ENCODE measurements at regions not wholly inside any gene's neighbourhood (a gene's known extent, or its start where the extent isn't known, plus 50 kb on each side); places are given as distances from the start of the nearest gene placed in this dataset.
"Not testable (repeated sequence)": the region's sequence is repeated elsewhere in the genome, so short reads cannot be mapped to it uniquely, and the experiment has no call there.

DNA sequence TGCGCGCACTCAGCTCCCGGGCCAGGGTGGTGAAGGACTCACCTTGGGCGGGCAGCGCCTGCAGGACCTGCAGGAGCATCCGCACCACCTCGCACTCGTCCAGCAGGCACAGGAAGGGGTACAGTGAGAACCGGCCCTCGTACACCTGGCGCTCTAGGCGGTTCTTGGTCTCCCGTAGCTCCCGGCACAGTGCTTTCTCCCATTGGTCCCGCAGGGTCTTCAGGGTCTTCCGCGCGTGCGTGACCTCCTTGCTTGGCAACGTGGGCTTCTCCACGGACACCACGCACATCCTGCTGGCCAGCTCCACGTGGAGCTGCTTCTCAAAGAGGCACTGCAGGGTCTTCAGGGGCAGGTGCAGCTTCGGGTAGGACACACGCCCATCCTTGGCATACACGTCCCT, 74.1 kb upstream of the MED13 start:
- Histone ChIP-seq H3K4me1 (ENCODE audit: control insufficient read depth in 2 of 2, insufficient read depth in 2 of 2, low read length in 2 of 2) (peaks cover 0 to 3% of the 10 kb centered on the region in 2 donors), H3K27me3 (ENCODE audit: control insufficient read depth in 2 of 2, insufficient read depth in 2 of 2, low read length in 2 of 2) (peaks cover 0 to 2% of the 10 kb centered on the region in 2 donors), H3K9me3 (ENCODE audit: control insufficient read depth in 2 of 2, low read length in 2 of 2) (no peaks in the 10 kb centered on the region), H3K36me3 (ENCODE audit: control insufficient read depth in 2 of 2, insufficient read depth in 2 of 2, low read length in 2 of 2) (no peaks in the 10 kb centered on the region), H3K27ac (ENCODE audit: low read depth in 2 of 2, low read length in 2 of 2) (no peak overlapping the region), H3K4me3 (ENCODE audit: low read length in 2 of 2) (no peak overlapping the region), H3K9ac (ENCODE audit: low read depth in 1 of 2, low read length in 2 of 2) (no peak overlapping the region)

DNA sequence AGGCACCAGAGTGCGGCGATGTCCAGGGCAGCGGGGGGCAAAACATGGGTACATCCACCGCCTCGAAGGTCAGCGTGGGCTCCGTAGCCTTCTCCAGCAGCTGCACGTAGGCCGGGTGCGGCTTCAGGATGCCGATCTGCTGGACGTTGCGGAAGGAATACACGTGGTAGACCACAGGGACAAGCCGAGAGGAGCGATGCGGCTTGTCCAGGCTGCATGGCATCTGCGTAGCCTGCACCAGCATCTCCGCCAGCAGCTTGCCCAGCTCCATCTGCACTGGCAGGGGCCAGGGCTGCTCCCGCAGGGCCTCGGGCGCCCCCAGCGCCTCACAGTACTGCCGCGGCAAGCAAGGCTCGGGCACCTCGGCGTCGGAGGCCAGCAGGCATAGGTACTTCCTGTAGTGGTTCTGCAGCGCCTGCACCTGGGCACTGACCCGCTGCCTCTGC, 73.6 kb upstream of the MED13 start:
- H3K4me3 ChIP-seq (ENCODE audit: low read length in 2 of 2); H3K27me3 ChIP-seq (ENCODE audit: control insufficient read depth in 2 of 2, insufficient read depth in 2 of 2, low read length in 2 of 2); H3K9ac ChIP-seq (ENCODE audit: low read depth in 1 of 2, low read length in 2 of 2): not testable (repeated sequence)

DNA sequence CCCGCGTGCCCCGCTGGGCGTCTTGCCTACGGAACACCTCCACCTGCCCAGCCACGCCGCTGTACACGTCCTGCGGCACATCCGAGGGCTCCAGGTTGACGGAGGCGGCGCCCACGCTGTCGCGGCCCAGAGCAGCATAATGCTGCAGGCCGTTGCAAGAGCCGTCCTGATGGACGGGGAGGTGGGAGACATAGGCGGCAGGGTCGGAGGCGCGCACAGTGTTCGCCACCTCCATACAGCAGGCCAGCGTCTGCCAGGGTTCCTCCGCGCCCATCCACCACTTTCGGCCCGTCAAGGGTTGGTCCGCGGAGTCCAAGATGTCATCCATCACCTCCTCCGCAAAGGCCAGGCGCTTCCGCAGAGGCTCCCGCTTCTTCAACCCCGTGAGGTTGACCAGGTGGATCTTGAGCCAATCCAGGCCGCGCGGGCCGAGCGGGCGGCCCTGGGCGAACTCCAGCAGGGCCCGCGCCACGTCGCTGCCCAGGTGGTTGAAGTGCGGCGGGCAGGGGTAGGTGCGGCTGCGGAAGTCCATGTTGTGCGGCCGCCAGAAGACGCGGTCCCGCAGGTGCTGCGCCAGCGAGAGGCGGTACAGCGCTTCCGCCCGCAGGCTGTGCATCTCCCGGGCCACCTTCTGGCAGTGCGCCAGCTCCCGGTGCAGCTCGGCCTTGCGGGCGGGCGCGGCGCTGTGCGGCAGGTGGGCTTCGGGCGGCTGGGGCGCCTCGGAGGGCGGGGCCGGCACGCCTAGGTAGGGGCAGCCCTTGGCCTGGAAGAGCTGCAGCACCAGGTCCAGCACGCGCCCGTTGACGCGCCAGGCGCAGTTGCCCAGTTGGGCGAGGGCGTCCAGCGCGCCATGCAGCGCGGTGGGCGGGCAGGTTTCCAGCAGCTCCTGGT, 72.9 kb upstream of the MED13 start:
- not testable (repeated sequence) for H3K4me1 ChIP-seq (ENCODE audit: control insufficient read depth in 2 of 2, insufficient read depth in 2 of 2, low read length in 2 of 2); H3K9me3 ChIP-seq (ENCODE audit: control insufficient read depth in 2 of 2, low read length in 2 of 2); H3K27ac ChIP-seq (ENCODE audit: low read depth in 2 of 2, low read length in 2 of 2); H3K4me3 ChIP-seq (ENCODE audit: low read length in 2 of 2); H3K27me3 ChIP-seq (ENCODE audit: control insufficient read depth in 2 of 2, insufficient read depth in 2 of 2, low read length in 2 of 2); H3K9ac ChIP-seq (ENCODE audit: low read depth in 1 of 2, low read length in 2 of 2); H3K36me3 ChIP-seq (ENCODE audit: control insufficient read depth in 2 of 2, insufficient read depth in 2 of 2, low read length in 2 of 2)

More for the DNA sequence above, 73.6 kb upstream of the MED13 start:
- H3K9me3 ChIP-seq (ENCODE audit: control insufficient read depth in 2 of 2, low read length in 2 of 2); H3K4me1 ChIP-seq (ENCODE audit: control insufficient read depth in 2 of 2, insufficient read depth in 2 of 2, low read length in 2 of 2); H3K36me3 ChIP-seq (ENCODE audit: control insufficient read depth in 2 of 2, insufficient read depth in 2 of 2, low read length in 2 of 2); H3K27ac ChIP-seq (ENCODE audit: low read depth in 2 of 2, low read length in 2 of 2): not testable (repeated sequence)

DNA sequence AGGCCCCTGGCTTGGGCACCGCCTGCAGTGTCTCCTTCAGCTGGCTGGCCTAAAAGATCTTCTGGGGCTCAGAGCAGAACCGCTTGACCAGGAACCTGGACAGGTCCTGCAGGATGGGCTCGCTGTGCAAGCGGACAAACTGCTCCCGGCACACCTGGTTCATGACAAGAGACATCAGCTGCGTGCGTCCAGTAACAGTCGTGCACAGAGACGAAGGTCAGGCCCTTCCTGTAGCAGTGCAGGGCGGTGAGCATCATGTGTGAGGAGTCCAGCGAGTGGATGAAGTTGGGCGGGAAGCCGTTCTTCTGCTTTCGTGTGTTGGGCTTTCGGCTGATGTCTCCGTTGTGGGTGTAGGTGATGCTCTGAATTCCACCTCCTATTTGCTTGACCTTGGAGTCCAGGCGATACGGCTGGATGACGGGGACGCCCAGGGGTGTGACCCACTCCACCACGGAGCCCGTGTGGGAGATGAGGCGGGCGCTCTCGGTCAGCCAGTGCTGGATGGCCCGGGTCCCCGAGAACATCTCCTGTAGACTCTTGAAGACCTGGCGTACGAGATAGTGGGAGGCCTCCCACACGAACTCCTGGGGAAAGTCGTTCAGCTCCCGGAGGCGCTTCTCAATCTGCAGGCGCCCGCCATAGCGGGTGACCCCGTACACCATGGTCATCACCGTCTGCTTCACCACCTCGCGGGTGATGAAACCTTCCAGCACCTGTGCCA, 72.1 kb upstream of the MED13 start:
- H3K27me3 ChIP-seq (ENCODE audit: control insufficient read depth in 2 of 2, insufficient read depth in 2 of 2, low read length in 2 of 2); H3K9me3 ChIP-seq (ENCODE audit: control insufficient read depth in 2 of 2, low read length in 2 of 2); H3K4me3 ChIP-seq (ENCODE audit: low read length in 2 of 2); H3K36me3 ChIP-seq (ENCODE audit: control insufficient read depth in 2 of 2, insufficient read depth in 2 of 2, low read length in 2 of 2); H3K9ac ChIP-seq (ENCODE audit: low read depth in 1 of 2, low read length in 2 of 2); H3K4me1 ChIP-seq (ENCODE audit: control insufficient read depth in 2 of 2, insufficient read depth in 2 of 2, low read length in 2 of 2); H3K27ac ChIP-seq (ENCODE audit: low read depth in 2 of 2, low read length in 2 of 2): not testable (repeated sequence)

DNA sequence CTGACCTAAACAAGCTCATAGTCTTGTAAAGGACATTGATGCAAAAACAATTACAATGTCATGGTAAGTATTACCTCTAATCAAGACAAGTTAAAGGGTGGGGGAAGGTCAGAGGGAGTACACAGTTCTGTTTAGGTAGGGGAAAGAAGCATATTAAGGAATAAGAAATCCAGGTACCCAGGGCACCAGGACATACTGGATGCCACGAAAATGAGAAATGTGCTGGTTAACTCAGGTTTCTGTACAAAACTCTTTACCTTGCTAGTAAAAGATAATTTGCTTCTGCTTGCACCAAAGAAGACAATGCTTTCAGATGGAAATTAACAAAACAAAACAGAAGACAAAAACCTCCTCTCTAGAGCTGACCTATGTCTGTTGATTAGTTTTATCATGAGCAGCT, 70.7 kb upstream of the MED13 start:
- H3K27ac ChIP-seq (ENCODE audit: low read depth in 2 of 2, low read length in 2 of 2), result no peak overlapping the region
- H3K4me3 ChIP-seq (ENCODE audit: low read length in 2 of 2), result no peak overlapping the region
- H3K27me3 ChIP-seq (ENCODE audit: control insufficient read depth in 2 of 2, insufficient read depth in 2 of 2, low read length in 2 of 2), result peaks cover 0 to 2% of the 10 kb centered on the region in 2 donors
- H3K9ac ChIP-seq (ENCODE audit: low read depth in 1 of 2, low read length in 2 of 2), result no peak overlapping the region
- peaks cover 0 to 2% of the 10 kb centered on the region in 2 donors for H3K4me1 ChIP-seq (ENCODE audit: control insufficient read depth in 2 of 2, insufficient read depth in 2 of 2, low read length in 2 of 2)
- H3K36me3 ChIP-seq (ENCODE audit: control insufficient read depth in 2 of 2, insufficient read depth in 2 of 2, low read length in 2 of 2), result no peaks in the 10 kb centered on the region
- H3K9me3 ChIP-seq (ENCODE audit: control insufficient read depth in 2 of 2, low read length in 2 of 2), result no peaks in the 10 kb centered on the region

DNA sequence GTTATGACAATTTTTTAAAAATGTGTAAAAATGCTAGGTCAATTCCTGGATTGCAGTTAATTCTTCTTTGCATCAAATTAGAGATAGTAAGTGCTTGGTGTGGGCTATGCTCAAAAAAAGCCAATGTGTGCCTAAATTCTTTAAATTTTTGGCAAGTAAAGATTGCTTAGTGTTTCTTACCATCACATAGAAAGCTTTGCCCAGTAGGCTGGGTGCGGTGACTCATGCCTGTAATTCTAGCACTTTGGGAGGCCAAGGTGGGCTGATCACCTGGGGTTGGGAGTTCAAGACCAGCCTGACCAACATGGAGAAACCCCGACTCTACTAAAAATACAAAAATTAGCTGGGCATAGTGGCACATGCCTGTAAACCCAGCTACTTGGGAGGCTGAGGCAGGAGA, 70.0 kb upstream of the MED13 start:
- H3K4me3 ChIP-seq (ENCODE audit: low read length in 2 of 2); H3K27me3 ChIP-seq (ENCODE audit: control insufficient read depth in 2 of 2, insufficient read depth in 2 of 2, low read length in 2 of 2); H3K4me1 ChIP-seq (ENCODE audit: control insufficient read depth in 2 of 2, insufficient read depth in 2 of 2, low read length in 2 of 2); H3K9ac ChIP-seq (ENCODE audit: low read depth in 1 of 2, low read length in 2 of 2); H3K36me3 ChIP-seq (ENCODE audit: control insufficient read depth in 2 of 2, insufficient read depth in 2 of 2, low read length in 2 of 2); H3K27ac ChIP-seq (ENCODE audit: low read depth in 2 of 2, low read length in 2 of 2); H3K9me3 ChIP-seq (ENCODE audit: control insufficient read depth in 2 of 2, low read length in 2 of 2): not testable (repeated sequence)

DNA sequence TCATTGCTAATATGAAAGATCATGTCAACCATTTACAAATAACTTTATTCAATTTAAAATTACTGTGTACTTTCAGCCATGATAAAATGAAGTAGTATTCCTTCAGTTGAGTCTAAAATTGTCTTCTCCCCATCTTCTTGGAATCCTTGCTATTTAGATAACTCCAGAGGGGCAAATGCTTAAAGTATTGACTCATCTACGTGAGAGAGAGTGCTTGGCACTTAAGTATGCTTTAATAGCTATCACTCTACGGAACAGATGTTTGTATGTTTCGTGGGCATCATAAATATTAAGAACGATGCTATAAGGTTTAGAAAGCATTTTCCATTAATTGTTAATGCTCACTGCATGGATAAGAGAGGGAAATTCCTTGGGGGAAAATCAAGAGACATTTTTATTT, 69.3 kb upstream of the MED13 start:
- Histone ChIP-seq H3K36me3 (ENCODE audit: control insufficient read depth in 2 of 2, insufficient read depth in 2 of 2, low read length in 2 of 2) (no peaks in the 10 kb centered on the region), H3K9ac (ENCODE audit: low read depth in 1 of 2, low read length in 2 of 2) (no peak overlapping the region), H3K27me3 (ENCODE audit: control insufficient read depth in 2 of 2, insufficient read depth in 2 of 2, low read length in 2 of 2) (peaks cover 0 to 2% of the 10 kb centered on the region in 2 donors), H3K9me3 (ENCODE audit: control insufficient read depth in 2 of 2, low read length in 2 of 2) (no peaks in the 10 kb centered on the region), H3K4me3 (ENCODE audit: low read length in 2 of 2) (no peak overlapping the region), H3K4me1 (ENCODE audit: control insufficient read depth in 2 of 2, insufficient read depth in 2 of 2, low read length in 2 of 2) (no peaks in the 10 kb centered on the region), H3K27ac (ENCODE audit: low read depth in 2 of 2, low read length in 2 of 2) (no peak overlapping the region)

DNA sequence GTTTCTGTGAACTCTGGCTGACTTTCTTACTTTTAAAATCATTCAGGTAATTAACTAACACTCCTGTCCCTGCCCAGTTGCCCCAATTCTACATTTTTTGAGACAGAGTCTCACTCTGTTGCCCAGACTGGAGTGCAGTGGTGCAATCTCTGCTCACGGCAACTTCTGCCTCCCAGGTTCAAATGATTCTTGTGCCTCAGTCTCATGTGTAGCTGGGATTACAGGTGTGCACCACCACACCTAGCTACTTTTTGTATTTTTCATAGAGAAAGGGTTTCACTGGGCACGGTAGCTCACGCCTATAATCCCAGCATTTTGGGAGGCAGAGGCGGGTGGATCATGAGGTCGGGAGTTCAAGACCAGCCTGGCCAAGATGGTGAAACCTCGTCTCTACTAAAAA, 66.2 kb upstream of the MED13 start:
- not testable (repeated sequence) for H3K27me3 ChIP-seq (ENCODE audit: control insufficient read depth in 2 of 2, insufficient read depth in 2 of 2, low read length in 2 of 2); H3K4me3 ChIP-seq (ENCODE audit: low read length in 2 of 2); H3K4me1 ChIP-seq (ENCODE audit: control insufficient read depth in 2 of 2, insufficient read depth in 2 of 2, low read length in 2 of 2); H3K9me3 ChIP-seq (ENCODE audit: control insufficient read depth in 2 of 2, low read length in 2 of 2); H3K9ac ChIP-seq (ENCODE audit: low read depth in 1 of 2, low read length in 2 of 2); H3K27ac ChIP-seq (ENCODE audit: low read depth in 2 of 2, low read length in 2 of 2); H3K36me3 ChIP-seq (ENCODE audit: control insufficient read depth in 2 of 2, insufficient read depth in 2 of 2, low read length in 2 of 2)

DNA sequence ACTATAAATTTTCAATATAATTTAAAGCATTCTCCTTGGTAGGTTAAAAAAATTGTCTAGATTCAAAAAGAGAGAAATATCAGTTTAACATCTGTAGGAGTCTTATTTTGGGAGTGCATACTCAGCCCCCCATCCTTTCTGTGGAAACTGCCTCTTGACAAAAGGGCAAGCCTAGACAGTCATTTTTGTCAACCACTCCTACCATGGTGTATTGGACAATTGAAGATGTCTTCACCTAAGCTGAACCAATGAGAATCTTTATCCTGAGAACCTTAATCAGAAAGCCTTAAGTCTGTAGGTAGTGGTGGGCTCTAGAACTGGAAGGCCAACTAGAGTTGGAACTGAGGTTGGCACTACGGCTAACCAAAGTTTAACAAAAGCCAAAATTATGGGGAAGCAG, 65.7 kb upstream of the MED13 start:
- Histone ChIP-seq H3K36me3 (ENCODE audit: control insufficient read depth in 2 of 2, insufficient read depth in 2 of 2, low read length in 2 of 2) (no peaks in the 10 kb centered on the region), H3K27ac (ENCODE audit: low read depth in 2 of 2, low read length in 2 of 2) (no peak overlapping the region), H3K27me3 (ENCODE audit: control insufficient read depth in 2 of 2, insufficient read depth in 2 of 2, low read length in 2 of 2) (no peaks in the 10 kb centered on the region), H3K9me3 (ENCODE audit: control insufficient read depth in 2 of 2, low read length in 2 of 2) (no peaks in the 10 kb centered on the region), H3K9ac (ENCODE audit: low read depth in 1 of 2, low read length in 2 of 2) (no peak overlapping the region), H3K4me3 (ENCODE audit: low read length in 2 of 2) (no peak overlapping the region), H3K4me1 (ENCODE audit: control insufficient read depth in 2 of 2, insufficient read depth in 2 of 2, low read length in 2 of 2) (no peaks in the 10 kb centered on the region)

DNA sequence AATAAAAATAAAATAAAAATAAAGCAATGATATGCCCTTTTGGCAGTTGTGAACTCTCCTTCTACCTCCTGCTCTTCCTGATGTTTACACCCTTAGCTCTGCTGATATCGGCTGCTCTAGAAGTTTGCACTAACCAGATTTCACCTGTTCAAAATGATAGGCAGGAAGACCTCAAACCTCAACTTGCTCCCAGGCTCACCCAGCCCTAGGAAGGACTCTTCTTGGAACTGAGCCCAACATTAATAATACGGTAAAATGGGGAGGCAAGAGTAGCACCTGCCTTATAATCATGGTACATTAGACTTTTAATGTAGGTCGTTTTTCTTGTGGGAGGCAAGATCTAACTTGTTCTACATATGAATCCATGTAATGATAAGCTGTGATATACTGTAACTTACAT, 61.2 kb upstream of the MED13 start:
- Histone ChIP-seq H3K4me1 (ENCODE audit: control insufficient read depth in 2 of 2, insufficient read depth in 2 of 2, low read length in 2 of 2) (peaks cover 2 to 5% of the 10 kb centered on the region in 2 donors), H3K9ac (ENCODE audit: low read depth in 1 of 2, low read length in 2 of 2) (no peak overlapping the region), H3K27ac (ENCODE audit: low read depth in 2 of 2, low read length in 2 of 2) (no peak overlapping the region), H3K27me3 (ENCODE audit: control insufficient read depth in 2 of 2, insufficient read depth in 2 of 2, low read length in 2 of 2) (no peaks in the 10 kb centered on the region), H3K36me3 (ENCODE audit: control insufficient read depth in 2 of 2, insufficient read depth in 2 of 2, low read length in 2 of 2) (no peaks in the 10 kb centered on the region), H3K9me3 (ENCODE audit: control insufficient read depth in 2 of 2, low read length in 2 of 2) (no peaks in the 10 kb centered on the region), H3K4me3 (ENCODE audit: low read length in 2 of 2) (no peak overlapping the region)

Measured in mucosa of rectum (tissue), 2 donors.